Esophagus (tissue), 2 donors: ENCODE measurements at regions not wholly inside any gene's neighbourhood (a gene's known extent, or its start where the extent isn't known, plus 50 kb on each side); places are given as distances from the start of the nearest gene placed in this dataset.

Experiments
- H3K27ac ChIP-seq, 2 donors: one replicate each; pipeline ENCODE4 v1.5.1; 2013; ENCODE audit warnings: low read depth in 2 of 2, mild to moderate bottlenecking in 2 of 2, inconsistent platforms in 1 of 2, low read length in 1 of 2, moderate library complexity in 1 of 2
- H3K27me3 ChIP-seq, 2 donors: one replicate each; pipeline ENCODE4 v1.6.1; 2013; ENCODE audit warnings: low read length in 2 of 2, control low read depth in 1 of 2, mild to moderate bottlenecking in 1 of 2; ENCODE audit not compliant: insufficient read depth in 2 of 2, control insufficient read depth in 1 of 2
- H3K36me3 ChIP-seq, 2 donors: one replicate each; pipeline ENCODE4 v1.6.1; 2013; ENCODE audit warnings: low read length in 1 of 2; ENCODE audit not compliant: control insufficient read depth in 2 of 2, insufficient read depth in 2 of 2
- H3K4me1 ChIP-seq, 2 donors: one replicate each; pipeline ENCODE4 v1.6.1; 2013; ENCODE audit warnings: low read length in 1 of 2; ENCODE audit not compliant: control insufficient read depth in 2 of 2, insufficient read depth in 2 of 2
- H3K4me3 ChIP-seq, 2 donors: one replicate each; pipeline ENCODE4 v1.5.1; 2013; ENCODE audit warnings: low read length in 2 of 2, mild to moderate bottlenecking in 2 of 2, low read depth in 1 of 2, moderate library complexity in 1 of 2
- H3K9me3 ChIP-seq, 2 donors: one replicate each; pipeline ENCODE4 v1.6.1; 2013; ENCODE audit warnings: mild to moderate bottlenecking in 2 of 2, low read depth in 1 of 2, low read length in 1 of 2, moderate library complexity in 1 of 2; ENCODE audit not compliant: control insufficient read depth in 2 of 2, insufficient read depth in 1 of 2
- WGBS, 2 donors: extraction: QIAGEN DNeasy Blood & Tissue Kit; methylation state at CpG; one replicate each; pipeline ENCODE4 v1.1.7; 2013; 5-methylcytosine and 5-hydroxymethylcytosine counted together
- donor health status: healthy with polysubstance abuse.
- donor health status: Bipolar disorder and iron deficiency.

- no peaks in the 10 kb centered on the region for H3K27me3 ChIP-seq
- 80% methylated on average over 5 of the region's 5 CpGs for WGBS, 2 donors
Measured at GRCh38 chr4:181998398-181999295, 244.6 kb upstream of the TENM3 start.

DNA sequence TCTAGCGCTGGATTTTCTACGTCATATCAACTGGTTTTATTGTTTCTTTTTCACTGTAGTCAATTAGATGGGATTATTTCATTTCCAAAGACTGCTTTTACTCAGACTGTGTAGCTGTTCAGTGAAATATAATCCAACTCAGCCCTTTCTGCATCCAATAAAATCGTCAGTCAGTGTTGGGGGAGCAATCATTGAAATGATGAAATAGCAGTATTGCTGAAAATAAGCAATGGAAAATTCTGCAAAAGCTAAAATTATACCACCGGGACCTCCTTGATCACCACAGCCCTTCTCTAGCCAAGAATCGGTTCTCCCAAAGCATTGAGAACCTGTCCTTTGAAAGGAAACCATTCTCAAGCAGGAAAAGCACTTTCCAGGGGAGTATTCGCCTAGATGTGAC, 243.1 kb upstream of the TENM3 start:
- Histone ChIP-seq H3K4me3 (no peak overlapping the region), H3K36me3 (no peaks in the 10 kb centered on the region), H3K4me1 (no peaks in the 10 kb centered on the region), H3K27ac (no peak overlapping the region), H3K27me3 (no peaks in the 10 kb centered on the region), H3K9me3 (no peaks in the 10 kb centered on the region)
- 87 to 88% methylated on average over 6 of the region's 6 CpGs for WGBS, 2 donors

More at GRCh38 chr4:181998398-181999295, 244.6 kb upstream of the TENM3 start:
- no peak overlapping the region for H3K4me3 ChIP-seq
- no peaks in the 10 kb centered on the region for H3K4me1 ChIP-seq
- H3K9me3 ChIP-seq, result no peaks in the 10 kb centered on the region
- H3K27ac ChIP-seq, result no peak overlapping the region
- H3K36me3 ChIP-seq, result no peaks in the 10 kb centered on the region

DNA sequence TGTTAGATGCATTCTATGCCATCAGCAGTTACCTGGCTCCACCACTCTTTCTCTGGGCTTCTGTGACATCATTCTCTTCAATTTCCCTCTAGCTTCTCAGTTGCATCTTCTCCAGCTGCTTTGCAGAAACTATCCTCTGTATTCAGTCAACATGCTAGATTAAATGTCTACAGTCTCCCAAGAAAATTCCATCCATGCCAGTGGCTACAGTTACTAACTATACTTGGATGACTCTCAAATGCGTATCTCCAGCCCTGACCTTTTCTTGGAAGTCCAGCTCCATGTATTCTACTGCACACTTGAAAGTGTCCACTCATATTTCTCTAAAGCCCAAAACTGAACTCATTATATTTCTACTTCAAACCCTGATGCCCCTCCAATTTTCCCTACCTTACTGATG, 232.3 kb upstream of the TENM3 start:
- no peak overlapping the region for H3K27ac ChIP-seq
- no peaks in the 10 kb centered on the region for H3K36me3 ChIP-seq
- no peaks in the 10 kb centered on the region for H3K4me1 ChIP-seq
- H3K9me3 ChIP-seq, result no peaks in the 10 kb centered on the region
- no peak overlapping the region for H3K4me3 ChIP-seq
- WGBS, 2 donors, result 90 to 94% methylated on average over 1 of the region's 1 CpG
- no peaks in the 10 kb centered on the region for H3K27me3 ChIP-seq

- H3K27me3 ChIP-seq, result no peaks in the 10 kb centered on the region
- no peaks in the 10 kb centered on the region for H3K9me3 ChIP-seq
- WGBS, 2 donors, result 74% methylated on average over 5 of the region's 5 CpGs
- H3K4me1 ChIP-seq, result no peaks in the 10 kb centered on the region
- no peak overlapping the region for H3K27ac ChIP-seq
- H3K36me3 ChIP-seq, result no peaks in the 10 kb centered on the region
- no peak overlapping the region for H3K4me3 ChIP-seq
Measured at GRCh38 chr4:182014164-182014563, 229.0 kb upstream of the TENM3 start.

- H3K9me3 ChIP-seq, result no peaks in the 10 kb centered on the region
- H3K4me3 ChIP-seq, result no peak overlapping the region
- no peak overlapping the region for H3K27ac ChIP-seq
- WGBS, 2 donors, result 87 to 92% methylated on average over 11 of the region's 11 CpGs
- H3K27me3 ChIP-seq, result no peaks in the 10 kb centered on the region
- no peaks in the 10 kb centered on the region for H3K4me1 ChIP-seq
- H3K36me3 ChIP-seq, result no peaks in the 10 kb centered on the region
Measured at GRCh38 chr4:182015014-182015413, 228.2 kb upstream of the TENM3 start.

GRCh38 chr4:182015893-182016292, 227.3 kb upstream of the TENM3 start:
- WGBS, 2 donors, result 72 to 74% methylated on average over 6 of the region's 6 CpGs
- Histone ChIP-seq H3K4me3 (no peak overlapping the region), H3K36me3 (no peaks in the 10 kb centered on the region)

GRCh38 chr4:182017038-182017437, 226.2 kb upstream of the TENM3 start:
- 90 to 92% methylated on average over 5 of the region's 5 CpGs for WGBS, 2 donors
- H3K4me1 ChIP-seq, result no peaks in the 10 kb centered on the region
- H3K27me3 ChIP-seq, result no peaks in the 10 kb centered on the region
- H3K36me3 ChIP-seq, result no peaks in the 10 kb centered on the region
- H3K27ac ChIP-seq, result no peak overlapping the region
- no peak overlapping the region for H3K4me3 ChIP-seq
- H3K9me3 ChIP-seq, result no peaks in the 10 kb centered on the region

More at GRCh38 chr4:182015893-182016292, 227.3 kb upstream of the TENM3 start:
- H3K27ac ChIP-seq, result no peak overlapping the region
- H3K27me3 ChIP-seq, result no peaks in the 10 kb centered on the region
- no peaks in the 10 kb centered on the region for H3K4me1 ChIP-seq
- H3K9me3 ChIP-seq, result no peaks in the 10 kb centered on the region

DNA sequence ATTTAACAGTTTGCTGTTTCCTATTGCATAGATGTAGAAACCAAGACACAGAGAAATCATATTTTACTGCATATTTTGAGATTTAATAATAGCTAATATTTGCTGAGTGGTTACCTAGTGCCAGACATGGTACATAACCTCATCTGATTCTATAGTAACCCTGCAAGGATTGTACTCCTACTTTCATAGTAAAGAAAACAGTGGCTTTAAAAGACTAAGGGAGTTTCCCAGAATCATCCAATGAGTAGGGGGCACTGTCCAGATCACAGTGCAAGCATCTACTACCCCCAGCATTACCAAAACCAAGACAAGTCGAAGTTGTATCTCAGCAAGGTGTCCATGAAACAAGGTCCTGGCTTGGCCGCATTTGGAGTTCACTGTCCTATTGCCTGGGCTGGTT, 224.5 kb upstream of the TENM3 start:
- Histone ChIP-seq H3K27ac (no peak overlapping the region), H3K4me3 (no peak overlapping the region), H3K9me3 (no peaks in the 10 kb centered on the region), H3K27me3 (no peaks in the 10 kb centered on the region), H3K36me3 (no peaks in the 10 kb centered on the region), H3K4me1 (no peaks in the 10 kb centered on the region)
- 85% methylated on average over 2 of the region's 2 CpGs for WGBS, 2 donors

DNA sequence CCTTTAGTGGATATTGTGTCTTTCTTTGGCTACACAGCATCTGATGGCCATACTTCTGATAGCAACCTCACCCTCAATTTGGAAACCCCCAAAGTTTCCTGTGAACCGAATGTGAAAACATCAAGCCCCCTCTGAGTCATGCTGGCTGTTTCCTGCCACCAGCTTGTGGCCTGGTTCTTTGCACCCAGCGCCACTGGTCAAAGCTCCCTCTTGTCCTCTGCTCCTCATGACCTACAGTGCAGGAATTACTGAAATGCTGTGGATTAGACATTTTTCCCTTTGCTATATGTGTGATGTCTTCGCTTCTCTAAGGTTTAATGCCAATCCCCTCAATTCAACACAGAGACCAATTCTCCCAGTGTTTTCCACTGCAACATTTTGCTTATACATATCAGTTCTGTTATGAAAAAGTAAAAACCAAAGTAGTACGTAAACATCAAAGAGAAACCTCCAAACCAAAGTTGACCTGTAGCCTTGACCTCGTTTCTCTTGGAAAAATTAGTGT, 224.0 kb upstream of the TENM3 start:
- Histone ChIP-seq H3K36me3 (no peaks in the 10 kb centered on the region), H3K4me1 (no peaks in the 10 kb centered on the region), H3K27ac (no peak overlapping the region), H3K27me3 (no peaks in the 10 kb centered on the region), H3K4me3 (no peak overlapping the region), H3K9me3 (no peaks in the 10 kb centered on the region)
- WGBS, 2 donors, result 67 to 71% methylated on average over 5 of the region's 5 CpGs

- no peaks in the 10 kb centered on the region for H3K36me3 ChIP-seq
- no peaks in the 10 kb centered on the region for H3K9me3 ChIP-seq
- H3K4me1 ChIP-seq, result no peaks in the 10 kb centered on the region
- no peak overlapping the region for H3K27ac ChIP-seq
- no peaks in the 10 kb centered on the region for H3K27me3 ChIP-seq
- H3K4me3 ChIP-seq, result no peak overlapping the region
- WGBS, 2 donors, result 20 to 29% methylated on average over 5 of the region's 5 CpGs
Measured at GRCh38 chr4:182022909-182023308, 220.3 kb upstream of the TENM3 start.
